HG03432 (cell line): ENCODE measurements at regions not wholly inside any gene's neighbourhood (a gene's known extent, or its start where the extent isn't known, plus 50 kb on each side); places are given as distances from the start of the nearest gene placed in this dataset.

ENCODE experiments used
- ATAC-seq: cut with Tn5 transposase; IDR thresholded peaks from one replicate; pipeline ENCODE4 v1.9.1; 2021; ENCODE audit warnings: mild to moderate bottlenecking, moderate library complexity; ENCODE audit not compliant: unreplicated experiment

DNA sequence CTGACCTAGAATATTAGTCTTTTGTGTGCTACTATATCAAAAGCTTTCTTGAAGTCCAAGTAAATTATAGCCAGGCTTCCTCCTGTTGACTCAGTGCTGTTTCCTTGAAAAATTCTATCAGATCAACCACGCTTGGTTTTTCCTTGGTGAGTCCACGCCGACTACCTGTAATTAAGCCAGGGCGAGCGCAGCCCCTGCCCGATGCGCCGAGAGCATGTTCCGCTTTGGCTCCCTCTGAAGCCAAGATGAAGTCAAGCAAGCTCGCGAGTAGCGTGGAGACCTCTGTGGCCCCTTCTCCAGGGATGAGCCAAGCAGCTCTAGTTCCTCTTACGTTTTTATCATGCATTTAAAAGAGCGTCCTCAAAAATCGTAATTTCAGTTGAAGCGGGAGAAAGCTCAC lies 641.2 kb downstream of the CDH26 start:
- ATAC-seq = no peak

DNA sequence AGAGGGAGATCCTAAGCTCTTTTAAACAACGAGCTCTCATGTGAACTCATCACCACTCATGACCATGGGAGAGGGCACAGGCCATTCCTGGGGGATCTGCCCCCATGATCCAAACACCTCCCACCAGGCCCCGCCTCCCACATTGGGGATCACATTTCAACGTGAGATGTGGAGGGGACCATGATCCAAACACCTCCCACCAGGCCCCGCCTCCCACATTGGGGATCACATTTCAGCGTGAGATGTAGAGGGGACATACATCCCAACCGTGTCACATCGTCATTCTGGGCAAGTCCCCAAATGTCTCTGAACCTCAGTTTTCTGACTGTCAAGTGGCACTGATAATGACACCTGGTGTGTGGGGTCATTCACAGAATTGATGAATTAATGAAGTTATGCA lies 641.8 kb downstream of the CDH26 start:
- no peak for ATAC-seq

- ATAC-seq = no peak
These were observed 628.0 kb upstream of the CDH4 start for GRCh38 chr20:60624066-60624465.

DNA sequence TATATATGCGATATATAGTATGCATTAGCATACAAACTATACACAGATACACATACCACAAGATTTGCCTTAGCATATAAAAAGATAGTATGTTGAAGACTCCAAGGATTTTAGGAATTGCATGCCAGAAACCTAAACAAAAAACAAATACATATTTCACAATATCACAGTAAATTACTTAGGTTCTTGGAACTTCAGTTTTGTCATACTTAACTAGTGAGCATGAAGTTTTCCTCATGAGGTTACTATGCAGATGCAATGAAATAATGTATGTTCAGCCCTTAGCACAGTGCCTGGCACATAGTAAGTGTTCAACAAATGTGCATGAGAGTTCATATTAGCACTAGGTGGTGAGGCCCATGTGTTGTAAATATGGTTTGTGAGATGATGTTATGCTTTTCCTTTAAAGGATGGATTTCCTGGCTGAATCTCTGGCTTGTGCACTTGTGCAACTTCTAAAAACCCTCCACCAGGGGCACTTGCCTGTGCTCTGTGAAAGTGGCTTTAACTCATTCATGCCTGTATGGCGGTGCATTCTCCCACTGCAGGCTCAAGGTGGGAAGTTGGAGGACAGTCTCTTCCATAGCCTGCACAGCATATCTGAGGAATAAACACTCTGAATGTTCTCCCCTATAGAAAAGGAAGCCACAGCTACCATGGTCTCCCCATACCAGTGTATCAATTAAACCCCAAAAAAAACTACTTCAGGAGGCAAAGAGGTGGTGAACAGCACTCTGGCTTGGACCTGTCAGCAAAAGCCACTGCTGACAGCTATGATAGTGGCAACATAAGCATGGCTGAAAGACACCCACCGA lies 624.1 kb upstream of the CDH4 start:
- ATAC-seq = no peak

DNA sequence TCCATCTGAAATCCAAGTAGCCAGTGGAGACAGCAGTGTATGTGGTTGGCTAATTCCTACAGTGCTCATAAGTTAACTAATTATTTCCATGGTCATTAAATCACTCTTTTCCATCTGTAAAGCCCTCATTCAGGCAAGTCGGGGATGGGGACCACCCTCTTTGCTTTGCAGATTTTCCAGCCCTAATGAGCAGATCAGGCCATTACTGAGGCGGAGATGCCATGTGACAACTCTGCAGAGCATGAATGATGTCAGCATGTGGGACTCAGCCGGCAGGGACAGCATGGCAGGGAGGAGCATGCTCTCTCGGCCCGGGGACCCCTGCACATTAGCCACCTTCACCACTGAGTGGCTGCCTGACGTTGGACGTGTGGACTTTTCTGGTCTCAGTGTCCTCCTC lies 623.3 kb upstream of the CDH4 start:
- ATAC-seq = no peak

DNA sequence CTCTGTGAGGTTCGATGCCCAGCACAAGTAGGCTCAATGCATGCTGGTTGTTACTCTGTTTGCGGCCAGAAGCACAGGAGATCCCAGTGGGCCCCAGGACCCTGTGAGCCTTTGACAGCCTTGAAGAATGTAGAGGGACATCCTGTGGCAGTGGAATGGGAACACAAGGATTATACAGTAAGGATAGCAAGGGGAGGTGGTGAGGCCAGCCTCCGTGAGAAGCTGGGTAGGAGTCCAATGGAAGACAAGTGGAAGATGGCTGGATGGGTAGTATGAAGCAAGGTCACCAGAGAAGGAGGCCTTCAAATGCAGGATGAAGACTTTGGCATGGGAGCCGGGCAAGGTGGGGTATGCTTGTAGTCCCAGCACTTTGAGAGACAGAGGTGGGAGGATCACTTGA lies 622.9 kb upstream of the CDH4 start:
- ATAC-seq = no peak

GRCh38 chr20:60630609-60631008 lies 621.5 kb upstream of the CDH4 start:
- no peak for ATAC-seq

GRCh38 chr20:60631585-60632287 lies 620.3 kb upstream of the CDH4 start:
- ATAC-seq = no peak

DNA sequence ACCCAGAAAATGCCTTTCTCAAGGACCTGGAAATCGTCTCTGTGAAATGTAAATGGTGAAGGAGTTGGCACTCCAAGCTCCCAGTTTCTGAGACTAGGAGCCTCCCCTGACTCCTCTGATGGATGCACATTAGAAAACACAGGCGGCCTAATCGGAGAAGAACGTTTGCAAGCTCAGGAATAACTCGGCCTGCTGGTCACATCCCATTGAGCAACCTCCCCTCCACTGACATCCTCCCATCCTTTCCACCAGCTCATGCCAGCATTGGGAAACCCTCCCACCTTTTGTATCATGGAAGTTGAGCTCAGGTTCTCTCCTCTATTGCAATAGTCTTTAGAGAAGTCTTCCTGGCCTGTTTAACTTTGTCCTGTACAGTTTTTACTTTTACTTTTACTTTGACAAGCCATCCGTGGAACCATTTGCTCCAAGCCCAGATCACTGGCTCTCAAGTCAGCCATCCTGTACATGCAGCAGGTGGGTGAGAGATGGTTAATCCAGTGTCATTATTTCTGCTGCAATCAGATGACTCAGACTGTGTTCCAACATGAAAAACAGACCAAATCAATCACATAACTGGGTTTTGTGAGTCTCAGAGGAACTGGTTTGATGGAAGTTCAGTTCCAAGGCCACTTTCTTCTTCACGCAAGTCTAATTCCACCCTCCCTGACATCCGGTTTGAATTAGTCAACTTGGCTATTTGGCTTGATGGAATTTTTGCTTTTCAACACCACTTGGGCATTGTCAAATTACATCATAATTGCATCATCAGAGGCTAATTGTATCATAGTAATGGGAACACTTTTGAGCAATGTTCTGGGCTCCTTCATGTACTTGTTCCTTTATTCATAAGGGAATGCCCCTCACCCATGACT lies 619.4 kb upstream of the CDH4 start:
- ATAC-seq = no peak

DNA sequence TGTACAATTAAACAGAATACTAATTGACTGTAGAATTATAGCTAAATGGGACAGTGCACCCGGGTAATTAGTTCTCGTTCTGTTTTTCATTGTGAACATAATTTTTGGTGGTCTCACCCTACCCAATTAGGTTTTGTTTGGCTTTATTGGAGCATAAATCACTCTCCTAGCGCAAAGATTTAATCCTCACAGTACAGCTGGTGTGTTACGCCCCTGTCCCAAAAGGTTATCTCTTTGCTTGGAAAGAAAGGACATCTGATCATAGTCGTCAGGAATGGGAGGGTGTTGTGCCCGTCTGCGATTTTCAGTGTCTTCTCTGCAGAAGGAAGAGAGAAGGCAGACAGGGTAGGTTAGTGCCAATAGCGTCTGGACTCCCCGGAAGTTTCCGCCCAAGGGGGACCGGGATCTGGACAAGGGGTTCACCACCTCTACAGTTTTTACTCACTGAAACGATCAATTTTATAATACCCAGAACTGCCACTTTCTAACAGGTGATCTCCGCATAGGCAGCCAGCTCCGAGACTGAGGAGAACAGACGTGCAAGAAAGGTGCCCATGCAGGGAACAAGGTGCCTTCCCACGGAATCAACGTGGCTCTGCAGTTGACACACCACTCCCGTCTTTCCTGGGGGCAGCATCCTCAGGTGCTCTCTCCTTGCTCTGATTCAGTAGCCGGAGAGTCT lies 617.4 kb upstream of the CDH4 start:
- ATAC-seq = no peak

DNA sequence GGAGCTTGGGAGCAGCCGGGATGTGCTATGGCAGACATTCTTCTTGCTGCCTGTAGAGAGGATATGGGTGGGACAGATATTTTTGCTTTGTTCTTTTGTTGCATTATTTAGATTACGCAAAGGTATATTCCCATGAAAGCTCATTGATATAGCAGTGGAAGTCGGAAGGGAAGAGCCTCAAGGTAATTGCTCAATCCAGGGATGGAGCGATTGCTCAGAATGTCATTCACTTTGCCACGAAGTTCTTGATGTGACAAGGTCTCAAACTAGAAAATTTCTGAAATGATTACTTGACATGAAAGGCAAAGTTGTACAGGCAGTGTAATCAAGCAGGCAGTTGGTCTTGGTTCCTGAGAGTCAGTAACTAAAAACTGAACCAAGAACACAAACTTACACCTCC lies 615.6 kb upstream of the CDH4 start:
- ATAC-seq = no peak

DNA sequence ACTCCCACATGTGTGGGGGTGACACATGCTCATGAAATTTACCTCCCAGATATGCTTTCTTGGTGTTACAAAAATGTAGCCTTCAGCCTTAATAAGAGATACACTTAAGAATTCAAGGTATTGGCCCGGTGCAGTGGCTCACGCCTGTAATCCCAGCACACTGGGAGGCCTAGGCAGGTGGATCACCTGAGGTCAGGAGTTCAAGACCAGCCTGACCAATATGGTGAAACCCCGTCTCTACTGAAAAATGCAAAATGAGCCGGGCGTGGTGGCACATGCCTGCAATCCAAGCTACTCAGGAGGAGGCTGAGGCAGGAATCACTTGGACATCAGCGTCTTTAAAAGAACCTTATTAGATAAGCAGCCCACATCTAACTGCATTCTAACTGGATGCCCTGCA lies 614.3 kb upstream of the CDH4 start:
- ATAC-seq = no peak

GRCh38 chr20:60638430-60639098 lies 613.5 kb upstream of the CDH4 start:
- ATAC-seq = no peak

GRCh38 chr20:60641879-60642447 lies 610.1 kb upstream of the CDH4 start:
- no peak for ATAC-seq

DNA sequence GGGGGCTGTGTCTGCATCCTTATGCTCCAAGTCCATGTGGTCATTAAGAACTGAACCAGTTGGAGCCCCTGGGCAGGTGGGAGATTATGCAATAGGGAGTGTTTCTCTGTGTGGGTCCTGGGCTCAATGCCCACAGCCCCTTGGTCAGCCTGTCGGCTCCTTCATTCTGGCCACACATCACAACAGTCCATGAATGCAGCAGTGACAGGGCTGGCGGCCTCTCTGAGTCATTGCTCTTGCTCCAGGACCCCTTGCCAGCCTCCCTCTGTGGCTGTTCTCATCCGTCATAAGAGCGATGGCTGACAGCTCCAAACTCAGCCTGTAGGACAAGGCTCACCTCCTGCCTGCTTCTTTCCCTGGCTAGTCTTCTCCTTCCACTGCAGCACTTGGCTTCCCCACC lies 609.5 kb upstream of the CDH4 start:
- no peak for ATAC-seq

GRCh38 chr20:60648556-60648955 lies 603.5 kb upstream of the CDH4 start:
- ATAC-seq = no peak

DNA sequence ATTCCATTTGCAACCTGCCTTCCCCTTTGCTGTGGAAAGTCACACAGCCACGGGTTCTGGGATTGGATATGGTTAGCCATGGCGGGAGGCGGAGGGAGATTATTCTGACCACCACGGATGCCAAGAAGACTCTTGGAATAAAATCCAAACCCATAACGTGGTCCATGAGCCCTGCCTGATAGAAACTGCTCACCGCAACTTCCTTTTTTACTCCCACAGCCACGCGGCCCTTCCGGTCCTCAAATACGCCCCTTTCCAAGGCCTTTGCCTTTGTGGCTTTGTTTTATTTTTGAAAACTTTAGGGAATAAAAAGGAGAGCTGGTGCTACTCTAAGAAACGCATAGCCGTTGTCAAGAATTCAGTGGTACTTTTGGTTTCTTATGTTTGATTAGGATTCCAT lies 602.5 kb upstream of the CDH4 start:
- ATAC-seq = no peak

GRCh38 chr20:60650087-60650486 lies 602.0 kb upstream of the CDH4 start:
- no peak for ATAC-seq

- no peak for ATAC-seq
These were observed 600.0 kb upstream of the CDH4 start for GRCh38 chr20:60652046-60652445.

- ATAC-seq = no peak
These were observed 599.4 kb upstream of the CDH4 start for GRCh38 chr20:60652615-60653014.
